HG02852 (cell line): ENCODE measurements at regions not wholly inside any gene's neighbourhood (a gene's known extent, or its start where the extent isn't known, plus 50 kb on each side); places are given as distances from the start of the nearest gene placed in this dataset.

Experiments used
- ATAC-seq: cut with Tn5 transposase; IDR thresholded peaks from one replicate; pipeline ENCODE4 v1.9.1; 2021; ENCODE audit warnings: mild to moderate bottlenecking, moderate library complexity; ENCODE audit not compliant: unreplicated experiment

GRCh38 chr11:27195837-27196202, 155.2 kb downstream of the BBOX1 start:
- no peak for ATAC-seq

- ATAC-seq = no peak
Observed at GRCh38 chr11:27194976-27195375, 154.4 kb downstream of the BBOX1 start.

GRCh38 chr11:27193434-27194225, 153.0 kb downstream of the BBOX1 start:
- no peak for ATAC-seq

GRCh38 chr11:27192184-27192583, 151.6 kb downstream of the BBOX1 start:
- no peak for ATAC-seq

GRCh38 chr11:27191639-27192038, 151.0 kb downstream of the BBOX1 start:
- ATAC-seq = no peak

GRCh38 chr11:27188696-27189095, 148.1 kb downstream of the BBOX1 start:
- no peak for ATAC-seq

GRCh38 chr11:27187848-27188621, 147.4 kb downstream of the BBOX1 start:
- no peak for ATAC-seq

GRCh38 chr11:27187075-27187847, 146.6 kb downstream of the BBOX1 start:
- no peak for ATAC-seq

- no peak for ATAC-seq
Observed at GRCh38 chr11:27186580-27186979, 146.0 kb downstream of the BBOX1 start.

GRCh38 chr11:27184458-27185312, 144.1 kb downstream of the BBOX1 start:
- no peak for ATAC-seq

GRCh38 chr11:27183672-27184457, 143.2 kb downstream of the BBOX1 start:
- ATAC-seq = no peak

GRCh38 chr11:27179334-27179733, 138.7 kb downstream of the BBOX1 start:
- ATAC-seq = no peak

- ATAC-seq = no peak
Observed at GRCh38 chr11:27178859-27179258, 138.2 kb downstream of the BBOX1 start.
